ENCODE measurements at regions not wholly inside any gene's neighbourhood (a gene's known extent, or its start where the extent isn't known, plus 50 kb on each side); places are given as distances from the start of the nearest gene placed in this dataset.

DNA sequence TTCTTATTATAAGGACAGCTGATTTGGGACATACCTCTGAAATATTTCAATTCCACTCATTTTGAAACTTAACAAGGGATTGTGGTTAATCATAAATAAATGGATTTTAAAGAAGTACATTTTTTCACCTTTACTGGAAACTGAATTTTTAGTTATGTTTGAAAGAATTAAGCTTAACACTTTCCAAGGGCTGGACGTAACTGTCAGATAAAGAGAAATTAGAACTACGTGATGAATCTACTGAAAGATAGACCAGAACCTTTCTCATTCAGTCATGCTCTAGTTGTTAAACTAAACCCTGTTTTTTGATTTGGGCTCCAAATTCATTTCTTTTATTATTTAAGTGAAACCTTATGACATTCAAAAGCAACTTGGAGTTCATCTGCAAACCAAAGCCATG lies 1892.1 kb upstream of the SEL1L start:
- no peak overlapping the region for H3K9ac ChIP-seq (ENCODE audit: low read length)
- H3K9me3 ChIP-seq (ENCODE audit: low read length): no peaks in the 10 kb centered on the region
- no peak for TF ChIP-seq RAD21 (conservative IDR thresholded peaks at IDR 0.05)
- TF ChIP-seq, protein P1, sequence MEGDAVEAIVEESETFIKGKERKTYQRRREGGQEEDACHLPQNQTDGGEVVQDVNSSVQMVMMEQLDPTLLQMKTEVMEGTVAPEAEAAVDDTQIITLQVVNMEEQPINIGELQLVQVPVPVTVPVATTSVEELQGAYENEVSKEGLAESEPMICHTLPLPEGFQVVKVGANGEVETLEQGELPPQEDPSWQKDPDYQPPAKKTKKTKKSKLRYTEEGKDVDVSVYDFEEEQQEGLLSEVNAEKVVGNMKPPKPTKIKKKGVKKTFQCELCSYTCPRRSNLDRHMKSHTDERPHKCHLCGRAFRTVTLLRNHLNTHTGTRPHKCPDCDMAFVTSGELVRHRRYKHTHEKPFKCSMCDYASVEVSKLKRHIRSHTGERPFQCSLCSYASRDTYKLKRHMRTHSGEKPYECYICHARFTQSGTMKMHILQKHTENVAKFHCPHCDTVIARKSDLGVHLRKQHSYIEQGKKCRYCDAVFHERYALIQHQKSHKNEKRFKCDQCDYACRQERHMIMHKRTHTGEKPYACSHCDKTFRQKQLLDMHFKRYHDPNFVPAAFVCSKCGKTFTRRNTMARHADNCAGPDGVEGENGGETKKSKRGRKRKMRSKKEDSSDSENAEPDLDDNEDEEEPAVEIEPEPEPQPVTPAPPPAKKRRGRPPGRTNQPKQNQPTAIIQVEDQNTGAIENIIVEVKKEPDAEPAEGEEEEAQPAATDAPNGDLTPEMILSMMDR (IDR thresholded peaks at IDR 0.05; ENCODE audit: poor library complexity, severe bottlenecking): no peak
- TF ChIP-seq TAF1 (IDR thresholded peaks at IDR 0.05; ENCODE audit: low read depth): no peak
- no peak for TF ChIP-seq REST (IDR thresholded peaks at IDR 0.05; ENCODE audit: borderline replicate concordance)
- TF ChIP-seq EP300 (conservative IDR thresholded peaks at IDR 0.05; ENCODE audit: poor library complexity, severe bottlenecking): no peak
- TF ChIP-seq EZH2 (IDR thresholded peaks at IDR 0.05; ENCODE audit: borderline replicate concordance, insufficient read depth, low read length, poor library complexity, severe bottlenecking): no peak
- no peak for TF ChIP-seq MXI1 (conservative IDR thresholded peaks at IDR 0.05; ENCODE audit: poor library complexity, severe bottlenecking)
- no peak for TF ChIP-seq SMC3 (conservative IDR thresholded peaks at IDR 0.05; ENCODE audit: poor library complexity)
- no peak for TF ChIP-seq POLR2AphosphoS5 (IDR thresholded peaks at IDR 0.05)
- no peaks in the 10 kb centered on the region for H3K36me3 ChIP-seq (ENCODE audit: insufficient read depth, low read length)
- H3K4me2 ChIP-seq (ENCODE audit: low read length): no peak overlapping the region
- no peaks in the 10 kb centered on the region for H3K79me2 ChIP-seq (replicated peaks; ENCODE audit: insufficient read depth, low read length)
- no peak overlapping the region for H3K4me3 ChIP-seq (ENCODE audit: low read length)
- no peaks in the 10 kb centered on the region for H3K27me3 ChIP-seq (ENCODE audit: insufficient read depth, low read depth, low read length)
- H4K20me1 ChIP-seq (ENCODE audit: insufficient read depth): no peaks in the 10 kb centered on the region
- no peaks in the 10 kb centered on the region for H3K9me2 ChIP-seq (ENCODE audit: insufficient read depth, low read length)
- H3F3A ChIP-seq (ENCODE audit: insufficient read depth, low read length, poor library complexity, severe bottlenecking): no peaks in the 10 kb centered on the region
- H2AFZ ChIP-seq (ENCODE audit: low read depth, low read length): no peak overlapping the region
- H3K27ac ChIP-seq (ENCODE audit: low read length): no peak overlapping the region

DNA sequence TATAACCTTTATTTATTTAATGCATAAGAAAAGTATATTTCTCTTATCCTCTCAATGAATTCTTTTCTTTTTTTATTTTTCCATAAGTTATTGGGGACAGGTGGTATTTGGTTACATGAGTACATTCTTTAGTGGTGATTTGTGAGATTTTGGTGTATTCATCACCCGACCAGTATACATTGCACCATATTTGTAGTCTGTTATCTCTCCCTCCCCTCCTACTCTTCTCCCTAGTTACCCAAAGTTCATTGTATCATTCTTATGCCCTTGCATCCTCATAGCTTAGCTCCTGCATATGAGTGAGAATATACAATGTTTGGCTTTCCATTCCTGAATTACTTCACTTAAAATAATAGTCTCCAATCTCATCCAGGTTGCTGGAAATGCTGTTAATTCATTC lies 1900.0 kb upstream of the SEL1L start:
- Histone ChIP-seq H3K4me2 (ENCODE audit: low read length) (no peak overlapping the region), H3K9me2 (ENCODE audit: insufficient read depth, low read length) (no peaks in the 10 kb centered on the region), H3K79me2 (replicated peaks; ENCODE audit: insufficient read depth, low read length) (no peaks in the 10 kb centered on the region), H3K36me3 (ENCODE audit: insufficient read depth, low read length) (no peaks in the 10 kb centered on the region), H2AFZ (ENCODE audit: low read depth, low read length) (no peak overlapping the region), H3K4me3 (ENCODE audit: low read length) (no peak overlapping the region), H3F3A (ENCODE audit: insufficient read depth, low read length, poor library complexity, severe bottlenecking) (no peaks in the 10 kb centered on the region), H4K20me1 (ENCODE audit: insufficient read depth) (no peaks in the 10 kb centered on the region), H3K9me3 (ENCODE audit: low read length) (no peaks in the 10 kb centered on the region), H3K27ac (ENCODE audit: low read length) (no peak overlapping the region), H3K27me3 (ENCODE audit: insufficient read depth, low read depth, low read length) (no peaks in the 10 kb centered on the region), H3K9ac (ENCODE audit: low read length) (no peak overlapping the region)
- TF ChIP-seq TAF1 (IDR thresholded peaks at IDR 0.05; ENCODE audit: low read depth) (no peak), SMC3 (conservative IDR thresholded peaks at IDR 0.05; ENCODE audit: poor library complexity) (no peak), POLR2AphosphoS5 (IDR thresholded peaks at IDR 0.05) (no peak), REST (IDR thresholded peaks at IDR 0.05; ENCODE audit: borderline replicate concordance) (no peak), EZH2 (IDR thresholded peaks at IDR 0.05; ENCODE audit: borderline replicate concordance, insufficient read depth, low read length, poor library complexity, severe bottlenecking) (no peak), MXI1 (conservative IDR thresholded peaks at IDR 0.05; ENCODE audit: poor library complexity, severe bottlenecking) (no peak), EP300 (conservative IDR thresholded peaks at IDR 0.05; ENCODE audit: poor library complexity, severe bottlenecking) (no peak), RAD21 (conservative IDR thresholded peaks at IDR 0.05) (no peak)
- TF ChIP-seq, protein P1 (IDR thresholded peaks at IDR 0.05; ENCODE audit: poor library complexity, severe bottlenecking): no peak
